Suppressor macrophage treated with lipopolysaccharide for 4 hours (primary cell): ENCODE measurements at regions not wholly inside any gene's neighbourhood (a gene's known extent, or its start where the extent isn't known, plus 50 kb on each side); places are given as distances from the start of the nearest gene placed in this dataset.

Experiments
- DNase-seq: peaks from one replicate; pipeline ENCODE4 v3.0.0-alpha.2; 2020

- no peak for DNase-seq
Observed at GRCh38 chr12:90301561-90302133, 593.0 kb upstream of the ATP2B1 start.

- DNase-seq = no peak
Observed at GRCh38 chr12:90301095-90301494, 592.5 kb upstream of the ATP2B1 start.

- no peak for DNase-seq
Observed at GRCh38 chr12:90299666-90300065, 591.0 kb upstream of the ATP2B1 start.

GRCh38 chr12:90299121-90299520, 590.5 kb upstream of the ATP2B1 start:
- DNase-seq = no peak

- DNase-seq = no peak
Observed at GRCh38 chr12:90298289-90298948, 589.8 kb upstream of the ATP2B1 start.

- no peak for DNase-seq
Observed at GRCh38 chr12:90295858-90296257, 587.2 kb upstream of the ATP2B1 start.

GRCh38 chr12:90292183-90292582, 583.5 kb upstream of the ATP2B1 start:
- DNase-seq = no peak

GRCh38 chr12:90290980-90291975, 582.6 kb upstream of the ATP2B1 start:
- DNase-seq = no peak

- DNase-seq = no peak
Observed at GRCh38 chr12:90287585-90287984, 578.9 kb upstream of the ATP2B1 start.

GRCh38 chr12:90281154-90281868, 572.7 kb upstream of the ATP2B1 start:
- DNase-seq = no peak

- DNase-seq = peak; percentile 57
Observed at GRCh38 chr12:90280564-90281058, 572.0 kb upstream of the ATP2B1 start.

- peak; percentile 47 for DNase-seq
Observed at GRCh38 chr12:90280033-90280432, 571.4 kb upstream of the ATP2B1 start.

GRCh38 chr12:90275088-90275487, 566.5 kb upstream of the ATP2B1 start:
- DNase-seq = no peak

- DNase-seq = no peak
Observed at GRCh38 chr12:90274407-90274806, 565.8 kb upstream of the ATP2B1 start.

GRCh38 chr12:90268574-90268973, 559.9 kb upstream of the ATP2B1 start:
- no peak for DNase-seq

- DNase-seq = no peak
Observed at GRCh38 chr12:90262251-90262650, 553.6 kb upstream of the ATP2B1 start.

GRCh38 chr12:90261283-90261682, 552.6 kb upstream of the ATP2B1 start:
- DNase-seq = no peak

GRCh38 chr12:90260136-90260535, 551.5 kb upstream of the ATP2B1 start:
- DNase-seq = no peak

GRCh38 chr12:90257927-90258624, 549.4 kb upstream of the ATP2B1 start:
- no peak for DNase-seq

- no peak for DNase-seq
Observed at GRCh38 chr12:90254796-90255195, 546.2 kb upstream of the ATP2B1 start.

- DNase-seq = peak; percentile 86
Observed at GRCh38 chr12:90253674-90254181, 545.1 kb upstream of the ATP2B1 start.

- peak; percentile 54 for DNase-seq
Observed at GRCh38 chr12:90253136-90253535, 544.5 kb upstream of the ATP2B1 start.
